ENCODE measurements at regions not wholly inside any gene's neighbourhood (a gene's known extent, or its start where the extent isn't known, plus 50 kb on each side); places are given as distances from the start of the nearest gene placed in this dataset.

GRCh38 chr4:123843137-123843536 is 446.5 kb downstream of the SPRY1 start:
- WGBS, 5 donors, result 84 to 98% (median 94%) methylated on average over 1 of the region's 1 CpG
- H3K27me3 ChIP-seq (replicated peaks in 1 of 7), result no peaks in the 10 kb centered on the region
- peaks cover 0 to 8% (median 0%) of the 10 kb centered on the region in 8 donors for H3K9me3 ChIP-seq
- intact Hi-C loops (cut with DNase I; ENCODE audit: low total_unique reads), result no loop called here
- no peak overlapping the region for H3K4me3 ChIP-seq
- H3K4me1 ChIP-seq, result no peaks in the 10 kb centered on the region
- H3K27ac ChIP-seq, result no peak overlapping the region
- no peaks in the 10 kb centered on the region for H3K36me3 ChIP-seq
- DNase-seq, result no peak
- TF ChIP-seq POLR2AphosphoS5 (IDR thresholded peaks at IDR 0.05), result no peak

- Histone ChIP-seq H3K27me3 (replicated peaks in 1 of 7) (no peaks in the 10 kb centered on the region), H3K27ac (no peak overlapping the region), H3K4me3 (no peak overlapping the region), H3K36me3 (no peaks in the 10 kb centered on the region), H3K4me1 (no peaks in the 10 kb centered on the region), H3K9me3 (peaks cover 0 to 8% (median 0%) of the 10 kb centered on the region in 8 donors)
- TF ChIP-seq POLR2A (IDR thresholded peaks at IDR 0.05) (no peak), POLR2AphosphoS5 (IDR thresholded peaks at IDR 0.05) (no peak)
- TF ChIP-seq, protein P1, sequence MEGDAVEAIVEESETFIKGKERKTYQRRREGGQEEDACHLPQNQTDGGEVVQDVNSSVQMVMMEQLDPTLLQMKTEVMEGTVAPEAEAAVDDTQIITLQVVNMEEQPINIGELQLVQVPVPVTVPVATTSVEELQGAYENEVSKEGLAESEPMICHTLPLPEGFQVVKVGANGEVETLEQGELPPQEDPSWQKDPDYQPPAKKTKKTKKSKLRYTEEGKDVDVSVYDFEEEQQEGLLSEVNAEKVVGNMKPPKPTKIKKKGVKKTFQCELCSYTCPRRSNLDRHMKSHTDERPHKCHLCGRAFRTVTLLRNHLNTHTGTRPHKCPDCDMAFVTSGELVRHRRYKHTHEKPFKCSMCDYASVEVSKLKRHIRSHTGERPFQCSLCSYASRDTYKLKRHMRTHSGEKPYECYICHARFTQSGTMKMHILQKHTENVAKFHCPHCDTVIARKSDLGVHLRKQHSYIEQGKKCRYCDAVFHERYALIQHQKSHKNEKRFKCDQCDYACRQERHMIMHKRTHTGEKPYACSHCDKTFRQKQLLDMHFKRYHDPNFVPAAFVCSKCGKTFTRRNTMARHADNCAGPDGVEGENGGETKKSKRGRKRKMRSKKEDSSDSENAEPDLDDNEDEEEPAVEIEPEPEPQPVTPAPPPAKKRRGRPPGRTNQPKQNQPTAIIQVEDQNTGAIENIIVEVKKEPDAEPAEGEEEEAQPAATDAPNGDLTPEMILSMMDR (IDR thresholded peaks at IDR 0.05 in 8 of 11, conservative IDR thresholded peaks at IDR 0.05 in 3 of 11), result no peak
- intact Hi-C loops (cut with DNase I; ENCODE audit: low total_unique reads), result no loop called here
- no peak for DNase-seq
- WGBS, 5 donors, result 82 to 96% (median 95%) methylated on average over 4 of the region's 4 CpGs
These were observed 447.8 kb downstream of the SPRY1 start for GRCh38 chr4:123844374-123844773.

DNA sequence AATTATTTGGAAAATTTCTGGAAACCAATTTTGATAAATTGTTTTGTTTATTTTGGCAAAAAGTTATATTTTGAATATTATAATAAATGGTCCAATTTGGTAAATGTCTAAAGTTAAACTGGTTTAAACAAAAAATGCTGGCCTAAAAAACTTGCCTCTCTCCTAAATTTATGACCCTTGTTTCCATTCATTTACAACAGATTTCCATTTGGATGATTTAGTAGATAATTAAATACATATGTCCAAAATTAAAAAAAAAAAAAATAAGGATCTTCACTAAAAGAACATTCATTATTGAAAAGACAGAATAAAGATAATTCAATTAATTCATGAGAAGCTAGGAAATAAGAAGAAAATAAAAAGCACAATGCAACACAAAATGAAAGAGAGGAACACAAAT is 449.5 kb downstream of the SPRY1 start:
- Histone ChIP-seq H3K27me3 (replicated peaks in 1 of 7) (no peaks in the 10 kb centered on the region), H3K36me3 (no peaks in the 10 kb centered on the region), H3K4me1 (no peaks in the 10 kb centered on the region), H3K9me3 (peaks cover 0 to 8% (median 0%) of the 10 kb centered on the region in 8 donors), H3K27ac (no peak overlapping the region), H3K4me3 (no peak overlapping the region)
- DNase-seq, result no peak
- TF ChIP-seq POLR2AphosphoS5 (IDR thresholded peaks at IDR 0.05) (no peak), POLR2A (IDR thresholded peaks at IDR 0.05) (no peak)
- TF ChIP-seq, protein P1 (IDR thresholded peaks at IDR 0.05 in 8 of 11, conservative IDR thresholded peaks at IDR 0.05 in 3 of 11), result no peak
- intact Hi-C loops (cut with DNase I; ENCODE audit: low total_unique reads), result no loop called here

DNA sequence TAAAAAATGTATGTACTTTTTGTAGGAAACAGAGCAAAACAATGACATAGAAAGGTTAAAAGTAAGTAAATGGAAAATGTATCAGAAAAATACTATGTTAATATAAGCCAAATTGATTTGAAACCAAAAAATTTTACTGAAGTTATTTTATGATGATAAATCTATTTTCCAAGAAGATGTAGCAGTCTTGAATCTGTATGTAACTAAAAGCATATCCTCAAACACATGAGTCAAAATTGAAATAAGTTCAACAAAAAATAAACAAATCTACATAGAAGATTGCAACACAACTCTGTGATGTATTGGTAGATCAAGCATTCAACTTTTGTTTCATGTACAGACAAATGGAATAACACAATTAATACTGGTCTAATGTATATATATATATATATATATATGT is 450.0 kb downstream of the SPRY1 start:
- Histone ChIP-seq H3K27ac (no peak overlapping the region), H3K4me1 (no peaks in the 10 kb centered on the region), H3K27me3 (replicated peaks in 1 of 7) (no peaks in the 10 kb centered on the region), H3K9me3 (peaks cover 0 to 8% (median 0%) of the 10 kb centered on the region in 8 donors), H3K4me3 (no peak overlapping the region), H3K36me3 (no peaks in the 10 kb centered on the region)
- TF ChIP-seq POLR2AphosphoS5 (IDR thresholded peaks at IDR 0.05) (no peak), POLR2A (IDR thresholded peaks at IDR 0.05) (no peak)
- TF ChIP-seq, protein P1 (IDR thresholded peaks at IDR 0.05 in 8 of 11, conservative IDR thresholded peaks at IDR 0.05 in 3 of 11), result no peak
- intact Hi-C loops (cut with DNase I; ENCODE audit: low total_unique reads), result no loop called here
- no peak for DNase-seq

- Histone ChIP-seq H3K27me3 (replicated peaks in 1 of 7) (no peaks in the 10 kb centered on the region), H3K27ac (peak overlapping the region in 1 of 8 donors; percentile 35), H3K4me1 (no peaks in the 10 kb centered on the region), H3K36me3 (no peaks in the 10 kb centered on the region), H3K9me3 (peaks cover 0 to 8% (median 0%) of the 10 kb centered on the region in 8 donors), H3K4me3 (no peak overlapping the region)
- intact Hi-C loops (cut with DNase I; ENCODE audit: low total_unique reads), result no loop called here
- no peak for TF ChIP-seq POLR2A (IDR thresholded peaks at IDR 0.05)
- TF ChIP-seq, protein P1 (IDR thresholded peaks at IDR 0.05 in 8 of 11, conservative IDR thresholded peaks at IDR 0.05 in 3 of 11), result no peak
- TF ChIP-seq POLR2AphosphoS5 (IDR thresholded peaks at IDR 0.05), result no peak
- no peak for DNase-seq
- 55 to 71% (median 67%) methylated on average over 1 of the region's 1 CpG for WGBS, 5 donors
These were observed 452.0 kb downstream of the SPRY1 start for GRCh38 chr4:123848606-123849005.
